ENCODE measurements at regions not wholly inside any gene's neighbourhood (a gene's known extent, or its start where the extent isn't known, plus 50 kb on each side); places are given as distances from the start of the nearest gene placed in this dataset.

DNA sequence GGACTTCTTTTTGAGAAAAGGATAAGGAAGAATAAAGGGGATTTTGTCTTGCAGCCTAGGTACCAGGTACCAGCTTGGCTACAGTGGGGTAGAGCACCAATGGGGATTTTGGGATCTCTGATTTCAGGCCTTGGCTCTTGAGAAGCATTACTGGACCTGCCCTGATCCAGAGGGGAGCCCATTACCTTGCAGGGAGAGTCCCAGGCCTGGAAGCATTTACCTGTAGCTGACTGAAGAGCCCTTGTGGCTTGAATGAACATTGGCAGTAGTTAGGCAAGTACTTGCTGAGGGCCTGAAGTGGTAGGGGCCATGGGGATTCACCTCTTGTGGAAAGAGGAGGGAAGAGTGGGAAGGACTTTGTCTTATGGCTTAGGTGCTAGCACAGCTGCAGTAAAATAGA, 308.2 kb upstream of the FBXO33 start:
- TF ChIP-seq, protein P1, sequence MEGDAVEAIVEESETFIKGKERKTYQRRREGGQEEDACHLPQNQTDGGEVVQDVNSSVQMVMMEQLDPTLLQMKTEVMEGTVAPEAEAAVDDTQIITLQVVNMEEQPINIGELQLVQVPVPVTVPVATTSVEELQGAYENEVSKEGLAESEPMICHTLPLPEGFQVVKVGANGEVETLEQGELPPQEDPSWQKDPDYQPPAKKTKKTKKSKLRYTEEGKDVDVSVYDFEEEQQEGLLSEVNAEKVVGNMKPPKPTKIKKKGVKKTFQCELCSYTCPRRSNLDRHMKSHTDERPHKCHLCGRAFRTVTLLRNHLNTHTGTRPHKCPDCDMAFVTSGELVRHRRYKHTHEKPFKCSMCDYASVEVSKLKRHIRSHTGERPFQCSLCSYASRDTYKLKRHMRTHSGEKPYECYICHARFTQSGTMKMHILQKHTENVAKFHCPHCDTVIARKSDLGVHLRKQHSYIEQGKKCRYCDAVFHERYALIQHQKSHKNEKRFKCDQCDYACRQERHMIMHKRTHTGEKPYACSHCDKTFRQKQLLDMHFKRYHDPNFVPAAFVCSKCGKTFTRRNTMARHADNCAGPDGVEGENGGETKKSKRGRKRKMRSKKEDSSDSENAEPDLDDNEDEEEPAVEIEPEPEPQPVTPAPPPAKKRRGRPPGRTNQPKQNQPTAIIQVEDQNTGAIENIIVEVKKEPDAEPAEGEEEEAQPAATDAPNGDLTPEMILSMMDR (IDR thresholded peaks at IDR 0.05 in 8 of 11, conservative IDR thresholded peaks at IDR 0.05 in 3 of 11), result no peak
- no peak for TF ChIP-seq POLR2A (IDR thresholded peaks at IDR 0.05)
- TF ChIP-seq POLR2AphosphoS5 (IDR thresholded peaks at IDR 0.05), result no peak
